Esophagus muscularis mucosa (tissue), 4 donors: ENCODE measurements at regions not wholly inside any gene's neighbourhood (a gene's known extent, or its start where the extent isn't known, plus 50 kb on each side); places are given as distances from the start of the nearest gene placed in this dataset.
"Not testable (repeated sequence)": the region's sequence is repeated elsewhere in the genome, so short reads cannot be mapped to it uniquely, and the experiment has no call there.

Experiments used
- DNase-seq: peaks from one replicate; pipeline ENCODE4 v3.0.0-alpha.2; 2017; ENCODE audit errors: extremely low spot score
- H3K27ac ChIP-seq, 4 donors: fragments of 200-600 bp; sonication (generic); replicated peaks in 1 of 4; 1 replicate in 3 of 4; 2 replicates in 1 of 4; pipeline ENCODE4 v1.5.1; 2016 to 2019; ENCODE audit warnings: mild to moderate bottlenecking in 1 of 4
- H3K27me3 ChIP-seq, 4 donors: fragments of 200-600 bp; sonication (generic); one replicate each; pipeline versions ENCODE4 v1.5.1 to v1.6.0; 2016 to 2019
- H3K36me3 ChIP-seq, 4 donors: fragments of 200-600 bp; sonication (generic); one replicate each; pipeline ENCODE4 v1.5.1; 2016 to 2019
- H3K4me1 ChIP-seq, 4 donors: fragments of 200-600 bp; sonication (generic); one replicate each; pipeline ENCODE4 v1.5.1; 2016 to 2019
- H3K4me3 ChIP-seq, 4 donors: fragments of 200-600 bp; sonication (generic); 1 replicate in 2 of 4; 2 replicates in 2 of 4; pipeline ENCODE4 v1.5.1; 2016 to 2019; ENCODE audit warnings: mild to moderate bottlenecking in 4 of 4, moderate library complexity in 1 of 4
- H3K9me3 ChIP-seq, 4 donors: fragments of 200-600 bp; sonication (generic); 1 replicate in 3 of 4; 2 replicates in 1 of 4; pipeline ENCODE4 v1.5.1; 2016 to 2019
- EP300 ChIP-seq: sonication (generic); formaldehyde crosslinking; IDR thresholded peaks from one replicate; pipeline ENCODE4 v1.6.1; 2017; ENCODE audit warnings: antibody characterized with exemption
- POLR2A ChIP-seq: fragments of 450-650 bp; IDR thresholded peaks from one replicate; pipeline ENCODE4 v1.6.1; 2017; ENCODE audit warnings: antibody characterized with exemption, moderate library complexity, mild to moderate bottlenecking, low read depth
- POLR2AphosphoS5 ChIP-seq, 2 donors: sonication (generic); formaldehyde crosslinking; IDR thresholded peaks; one replicate each; pipeline ENCODE4 v1.6.1; 2017; ENCODE audit warnings: antibody characterized with exemption in 2 of 2
- WGBS: methylation state at CpG from one replicate; pipeline ENCODE4 v1.1.5; 2018; 5-methylcytosine and 5-hydroxymethylcytosine counted together
- intact Hi-C: fragments of 100-400 bp; cut with DNase I; formaldehyde crosslinking; loops from one replicate; pipeline ENCODE4 v1.15.1; 2023
- TF ChIP-seq, protein P1 (sequence below), 3 experiments: fragments of 200-600 bp in 2 of 3; fragments of 450-650 bp in 1 of 3; sonication (generic) in 2 of 3; IDR thresholded peaks; one replicate each; pipeline ENCODE4 v1.5.1; 2017 to 2019; ENCODE audit warnings: antibody characterized with exemption in 3 of 3, mild to moderate bottlenecking in 2 of 3, moderate library complexity in 1 of 3

- no peak overlapping the region for H3K27ac ChIP-seq
- H3K4me3 ChIP-seq: no peak overlapping the region
- peaks cover 0 to 8% (median 3%) of the 10 kb centered on the region in 4 donors for H3K9me3 ChIP-seq
- no peaks in the 10 kb centered on the region for H3K36me3 ChIP-seq
- no peak for DNase-seq
- H3K27me3 ChIP-seq: no peaks in the 10 kb centered on the region
- intact Hi-C loops: no loop called here
- 89% methylated on average over 2 of the region's 2 CpGs for WGBS
- H3K4me1 ChIP-seq: no peaks in the 10 kb centered on the region
- TF ChIP-seq, protein P1, sequence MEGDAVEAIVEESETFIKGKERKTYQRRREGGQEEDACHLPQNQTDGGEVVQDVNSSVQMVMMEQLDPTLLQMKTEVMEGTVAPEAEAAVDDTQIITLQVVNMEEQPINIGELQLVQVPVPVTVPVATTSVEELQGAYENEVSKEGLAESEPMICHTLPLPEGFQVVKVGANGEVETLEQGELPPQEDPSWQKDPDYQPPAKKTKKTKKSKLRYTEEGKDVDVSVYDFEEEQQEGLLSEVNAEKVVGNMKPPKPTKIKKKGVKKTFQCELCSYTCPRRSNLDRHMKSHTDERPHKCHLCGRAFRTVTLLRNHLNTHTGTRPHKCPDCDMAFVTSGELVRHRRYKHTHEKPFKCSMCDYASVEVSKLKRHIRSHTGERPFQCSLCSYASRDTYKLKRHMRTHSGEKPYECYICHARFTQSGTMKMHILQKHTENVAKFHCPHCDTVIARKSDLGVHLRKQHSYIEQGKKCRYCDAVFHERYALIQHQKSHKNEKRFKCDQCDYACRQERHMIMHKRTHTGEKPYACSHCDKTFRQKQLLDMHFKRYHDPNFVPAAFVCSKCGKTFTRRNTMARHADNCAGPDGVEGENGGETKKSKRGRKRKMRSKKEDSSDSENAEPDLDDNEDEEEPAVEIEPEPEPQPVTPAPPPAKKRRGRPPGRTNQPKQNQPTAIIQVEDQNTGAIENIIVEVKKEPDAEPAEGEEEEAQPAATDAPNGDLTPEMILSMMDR (IDR thresholded peaks at IDR 0.05): no peak
- no peak for TF ChIP-seq EP300
- no peak for TF ChIP-seq POLR2AphosphoS5 (IDR thresholded peaks at IDR 0.05)
- TF ChIP-seq POLR2A: no peak
Observed at GRCh38 chr1:106360252-106360651, 696.2 kb upstream of the PRMT6 start.

DNA sequence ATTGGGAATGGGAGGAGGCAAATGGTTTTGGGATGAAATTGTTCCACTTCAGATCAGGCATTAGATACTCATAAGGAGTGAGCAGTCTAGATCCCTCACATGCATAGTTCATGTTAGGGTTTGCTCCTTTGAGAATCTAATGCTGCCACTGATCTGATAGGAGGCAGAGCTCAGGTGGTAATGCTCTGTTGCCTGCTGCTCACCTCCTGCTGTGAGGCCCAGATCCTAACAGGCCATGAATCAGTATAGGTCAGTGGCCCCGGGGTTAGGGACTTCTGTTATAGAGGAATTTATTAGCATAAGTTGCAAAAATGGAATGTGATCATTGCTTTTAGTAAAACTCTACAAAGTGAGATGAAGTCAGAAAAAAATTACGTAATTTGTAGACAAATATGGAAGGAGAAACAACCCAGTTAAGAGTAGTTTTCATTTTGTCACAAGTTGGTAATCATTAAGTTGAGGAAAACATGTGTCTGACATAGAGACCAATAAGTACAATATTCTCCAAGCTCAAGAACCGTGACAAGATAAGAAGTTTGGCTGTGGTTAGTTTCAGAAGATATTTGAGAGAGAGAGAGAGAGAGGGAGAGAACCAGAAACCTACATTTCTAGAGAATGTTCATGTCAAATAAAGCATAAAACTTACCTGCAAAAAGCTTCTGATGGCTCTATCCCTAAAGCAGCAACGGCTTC, 689.7 kb upstream of the PRMT6 start:
- Histone ChIP-seq H3K36me3 (no peaks in the 10 kb centered on the region), H3K4me1 (no peaks in the 10 kb centered on the region), H3K27ac (no peak overlapping the region), H3K27me3 (no peaks in the 10 kb centered on the region), H3K9me3 (no peaks in the 10 kb centered on the region), H3K4me3 (no peak overlapping the region)
- DNase-seq: no peak
- 82% methylated on average over 4 of the region's 4 CpGs for WGBS
- no peak for TF ChIP-seq EP300
- TF ChIP-seq POLR2A: no peak
- TF ChIP-seq, protein P1 (IDR thresholded peaks at IDR 0.05): no peak
- no peak for TF ChIP-seq POLR2AphosphoS5 (IDR thresholded peaks at IDR 0.05)
- intact Hi-C loops: loop anchor here (5.0 kb wide), 1 partner anchor 786 kb away; no protein-coding TSS in a partner anchor

DNA sequence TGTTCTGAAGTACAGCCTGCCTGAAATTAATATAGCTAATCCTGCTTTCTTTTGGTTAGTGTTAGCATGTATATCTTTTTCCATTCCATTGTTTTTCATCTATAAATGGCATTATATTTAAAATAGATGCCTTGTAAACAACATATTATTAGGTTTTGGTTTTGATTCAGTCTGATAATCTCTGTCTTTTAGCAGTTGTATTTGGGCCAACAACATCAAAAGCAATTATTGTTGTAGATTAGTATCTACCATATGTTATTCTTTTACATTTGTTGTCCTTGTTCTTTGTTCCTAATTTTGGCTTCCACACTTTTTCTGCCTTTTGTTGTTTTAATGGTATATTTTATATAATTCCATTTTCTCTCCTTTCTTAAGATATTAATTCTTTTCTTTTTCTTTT, 678.2 kb upstream of the PRMT6 start:
- no peak for DNase-seq
- no peak for TF ChIP-seq EP300
- no peak for TF ChIP-seq POLR2A
- TF ChIP-seq, protein P1 (IDR thresholded peaks at IDR 0.05): no peak
- no peak for TF ChIP-seq POLR2AphosphoS5 (IDR thresholded peaks at IDR 0.05)
- intact Hi-C loops: no loop called here
- Histone ChIP-seq H3K9me3 (no peaks in the 10 kb centered on the region), H3K36me3 (no peaks in the 10 kb centered on the region), H3K4me3 (no peak overlapping the region), H3K27me3 (no peaks in the 10 kb centered on the region), H3K27ac (no peak overlapping the region), H3K4me1 (no peaks in the 10 kb centered on the region)

- Histone ChIP-seq H3K4me1 (no peaks in the 10 kb centered on the region), H3K27me3 (no peaks in the 10 kb centered on the region), H3K9me3 (no peaks in the 10 kb centered on the region), H3K4me3 (no peak overlapping the region), H3K36me3 (no peaks in the 10 kb centered on the region), H3K27ac (no peak overlapping the region)
- intact Hi-C loops: no loop called here
- TF ChIP-seq EP300: no peak
- no peak for TF ChIP-seq POLR2A
- no peak for TF ChIP-seq POLR2AphosphoS5 (IDR thresholded peaks at IDR 0.05)
- TF ChIP-seq, protein P1 (IDR thresholded peaks at IDR 0.05): no peak
- no peak for DNase-seq
- WGBS: 79% methylated on average over 1 of the region's 1 CpG
Observed at GRCh38 chr1:106380772-106381171, 675.7 kb upstream of the PRMT6 start.

- H3K36me3 ChIP-seq, DNase-seq, H3K4me1 ChIP-seq, H3K27me3 ChIP-seq, H3K27ac ChIP-seq, intact Hi-C loops, H3K4me3 ChIP-seq, H3K9me3 ChIP-seq: not testable (repeated sequence)
- WGBS: 76% methylated on average over 4 of the region's 4 CpGs
Observed at GRCh38 chr1:106389160-106389559, 667.3 kb upstream of the PRMT6 start.
